SK-N-SH (cell line): ENCODE measurements at regions not wholly inside any gene's neighbourhood (a gene's known extent, or its start where the extent isn't known, plus 50 kb on each side); places are given as distances from the start of the nearest gene placed in this dataset.

ENCODE experiments used
- CTCF ChIA-PET: fragments of 300-600, 350-600 bp; formaldehyde crosslinking; extraction: SDS; loops from one replicate; lab custom pipeline; 2021; lab: Yijun Ruan, JAX
- POLR2A ChIA-PET: fragments of 350-600 bp; sonication (Branson Sonifier 250); formaldehyde crosslinking; extraction: SDS; loops from one replicate; lab custom pipeline; 2020; ENCODE audit warnings: antibody characterized with exemption, inconsistent platforms; lab: Yijun Ruan, JAX
- DNase-seq: peaks from one replicate; pipeline ENCODE4 v3.0.0; 2012
- H2AFZ ChIP-seq: fragments of 200-600 bp; sonication (generic); 2 replicates; pipeline ENCODE4 v1.8.1; 2016; ENCODE audit warnings: antibody characterized with exemption, mild to moderate bottlenecking, low read depth
- H3F3A ChIP-seq: fragments of 200-600 bp; sonication (generic); replicated peaks from 2 replicates; pipeline ENCODE3; 2016; ENCODE audit warnings: antibody characterized with exemption, mild to moderate bottlenecking; ENCODE audit not compliant: insufficient read depth
- H3K27ac ChIP-seq, 2 experiments: fragments of 200-500 bp in 1 of 2; fragments of 200-600 bp in 1 of 2; sonication (Bioruptor generic) in 1 of 2; sonication (generic), shearing (Covaris generic) in 1 of 2; 2 replicates each; pipeline versions ENCODE4 v1.5.1 to v1.6.1; 2014 to 2016; ENCODE audit warnings: low read depth in 2 of 2, inconsistent platforms in 1 of 2, low read length in 1 of 2, mild to moderate bottlenecking in 1 of 2, mixed read lengths in 1 of 2
- H3K27me3 ChIP-seq: fragments of 200-600 bp; sonication (generic), shearing (Covaris generic); 2 replicates; pipeline ENCODE4 v1.6.1; 2016; ENCODE audit warnings: mixed run types; ENCODE audit not compliant: insufficient read depth
- H3K36me3 ChIP-seq, 2 experiments: fragments of 200-500 bp in 1 of 2; fragments of 200-600 bp in 1 of 2; sonication (Bioruptor generic) in 1 of 2; sonication (generic) in 1 of 2; replicated peaks in 1 of 2; 2 replicates each; pipeline versions ENCODE3 to v1.5.1; 2014 to 2016; ENCODE audit warnings: low read length in 1 of 2, mild to moderate bottlenecking in 1 of 2; ENCODE audit not compliant: insufficient read depth in 2 of 2, control insufficient read depth in 1 of 2
- H3K4me1 ChIP-seq, 2 experiments: fragments of 200-500 bp in 1 of 2; fragments of 200-600 bp in 1 of 2; sonication (Bioruptor generic) in 1 of 2; sonication (generic), shearing (Covaris generic) in 1 of 2; 2 replicates each; pipeline versions ENCODE4 v1.5.1 to v1.6.1; 2014 to 2016; ENCODE audit warnings: low read depth in 1 of 2, low read length in 1 of 2, mixed run types in 1 of 2; ENCODE audit not compliant: insufficient read depth in 2 of 2, control insufficient read depth in 1 of 2
- H3K4me2 ChIP-seq: fragments of 200-600 bp; sonication (generic), shearing (Covaris generic); 2 replicates; pipeline ENCODE4 v1.6.1; 2017; ENCODE audit warnings: mixed run types
- H3K4me3 ChIP-seq, 2 experiments: fragments of 200-500 bp in 1 of 2; fragments of 200-600 bp in 1 of 2; sonication (Bioruptor generic) in 1 of 2; sonication (generic), shearing (Covaris generic) in 1 of 2; 2 replicates each; pipeline versions ENCODE4 v1.5.1 to v1.8.1; 2014 to 2016; ENCODE audit warnings: low read depth in 2 of 2, inconsistent platforms in 1 of 2, low read length in 1 of 2, mild to moderate bottlenecking in 1 of 2, mixed read lengths in 1 of 2, moderate library complexity in 1 of 2
- H3K79me2 ChIP-seq: fragments of 200-600 bp; sonication (generic); 2 replicates; pipeline ENCODE4 v1.8.1; 2017; ENCODE audit warnings: mild to moderate bottlenecking; ENCODE audit not compliant: insufficient read depth
- H3K9ac ChIP-seq: fragments of 200-600 bp; sonication (generic); 2 replicates; pipeline ENCODE4 v1.6.1; 2017; ENCODE audit warnings: mixed run types
- H3K9me2 ChIP-seq: fragments of 200-600 bp; sonication (generic); 2 replicates; pipeline ENCODE4 v1.6.1; 2017; ENCODE audit warnings: mixed run types
- H3K9me3 ChIP-seq: fragments of 200-600 bp; sonication (generic); 2 replicates; pipeline ENCODE4 v1.6.1; 2017; ENCODE audit warnings: mixed run types, mild to moderate bottlenecking, moderate library complexity
- H4K20me1 ChIP-seq: fragments of 200-600 bp; sonication (generic); 2 replicates; pipeline ENCODE4 v1.6.1; 2017; ENCODE audit warnings: mild to moderate bottlenecking, mixed run types; ENCODE audit not compliant: insufficient read depth
- GABPA ChIP-seq: IDR thresholded peaks from 2 replicates; pipeline ENCODE4 v1.4.0; 2012; ENCODE audit warnings: low read depth, mild to moderate bottlenecking
- MEF2A ChIP-seq: IDR thresholded peaks from 2 replicates; pipeline ENCODE4 v1.4.0; 2012; ENCODE audit warnings: low read depth, borderline replicate concordance
- USF1 ChIP-seq: IDR thresholded peaks from 2 replicates; pipeline ENCODE4 v1.4.0; 2012; ENCODE audit warnings: low read depth, borderline replicate concordance
- USF2 ChIP-seq: fragments of 150-350 bp; IDR thresholded peaks from 2 replicates; pipeline ENCODE4 v1.6.1; 2017; ENCODE audit warnings: antibody characterized with exemption, low read length, low read depth, borderline replicate concordance
- YY1 ChIP-seq: IDR thresholded peaks from 2 replicates; pipeline ENCODE4 v1.4.0; 2012; ENCODE audit warnings: low read depth, mild to moderate bottlenecking
- WGBS: methylation state at CpG from one replicate; pipeline ENCODE4 v1.1.6; 2017; ENCODE audit warnings: low lambda C conversion rate; 5-methylcytosine and 5-hydroxymethylcytosine counted together
- TF ChIP-seq, protein P1 (sequence below): fragments of 150-350 bp; IDR thresholded peaks from 2 replicates; pipeline ENCODE4 v1.6.1; 2016; ENCODE audit warnings: mild to moderate bottlenecking, low read depth, low read length
- TF ChIP-seq, protein P2 (sequence below): IDR thresholded peaks from 2 replicates; pipeline ENCODE4 v1.6.1; 2012; ENCODE audit warnings: mild to moderate bottlenecking, low read depth, low read length, moderate library complexity

GRCh38 chr22:48845356-48845936, 982.2 kb downstream of the BRD1 start:
- WGBS, result 42% methylated on average over 16 of the region's 29 CpGs
- CTCF ChIA-PET, result no interaction called here
- DNase-seq, result no peak

More at GRCh38 chr22:48845356-48845936, 982.2 kb downstream of the BRD1 start:
- Histone ChIP-seq H2AFZ (no peak overlapping the region), H3K4me2 (no peak overlapping the region), H3K4me1 (no peaks in the 10 kb centered on the region; a peak in 1 of 4 replicates), H3K9ac (no peak overlapping the region), H3K27me3 (no peaks in the 10 kb centered on the region), H4K20me1 (no peaks in the 10 kb centered on the region), H3K79me2 (no peaks in the 10 kb centered on the region), H3K27ac (no peak overlapping the region), H3K4me3 (no peak overlapping the region), H3K9me3 (no peaks in the 10 kb centered on the region), H3K9me2 (no peaks in the 10 kb centered on the region), H3K36me3 (no peaks in the 10 kb centered on the region), H3F3A (no peaks in the 10 kb centered on the region)
- POLR2A ChIA-PET, result no interaction called here
- TF ChIP-seq, protein P1, sequence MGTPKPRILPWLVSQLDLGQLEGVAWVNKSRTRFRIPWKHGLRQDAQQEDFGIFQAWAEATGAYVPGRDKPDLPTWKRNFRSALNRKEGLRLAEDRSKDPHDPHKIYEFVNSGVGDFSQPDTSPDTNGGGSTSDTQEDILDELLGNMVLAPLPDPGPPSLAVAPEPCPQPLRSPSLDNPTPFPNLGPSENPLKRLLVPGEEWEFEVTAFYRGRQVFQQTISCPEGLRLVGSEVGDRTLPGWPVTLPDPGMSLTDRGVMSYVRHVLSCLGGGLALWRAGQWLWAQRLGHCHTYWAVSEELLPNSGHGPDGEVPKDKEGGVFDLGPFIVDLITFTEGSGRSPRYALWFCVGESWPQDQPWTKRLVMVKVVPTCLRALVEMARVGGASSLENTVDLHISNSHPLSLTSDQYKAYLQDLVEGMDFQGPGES, result no peak
- no peak for TF ChIP-seq GABPA
- no peak for TF ChIP-seq USF1
- TF ChIP-seq MEF2A, result no peak
- no peak for TF ChIP-seq YY1
- TF ChIP-seq, protein P2, sequence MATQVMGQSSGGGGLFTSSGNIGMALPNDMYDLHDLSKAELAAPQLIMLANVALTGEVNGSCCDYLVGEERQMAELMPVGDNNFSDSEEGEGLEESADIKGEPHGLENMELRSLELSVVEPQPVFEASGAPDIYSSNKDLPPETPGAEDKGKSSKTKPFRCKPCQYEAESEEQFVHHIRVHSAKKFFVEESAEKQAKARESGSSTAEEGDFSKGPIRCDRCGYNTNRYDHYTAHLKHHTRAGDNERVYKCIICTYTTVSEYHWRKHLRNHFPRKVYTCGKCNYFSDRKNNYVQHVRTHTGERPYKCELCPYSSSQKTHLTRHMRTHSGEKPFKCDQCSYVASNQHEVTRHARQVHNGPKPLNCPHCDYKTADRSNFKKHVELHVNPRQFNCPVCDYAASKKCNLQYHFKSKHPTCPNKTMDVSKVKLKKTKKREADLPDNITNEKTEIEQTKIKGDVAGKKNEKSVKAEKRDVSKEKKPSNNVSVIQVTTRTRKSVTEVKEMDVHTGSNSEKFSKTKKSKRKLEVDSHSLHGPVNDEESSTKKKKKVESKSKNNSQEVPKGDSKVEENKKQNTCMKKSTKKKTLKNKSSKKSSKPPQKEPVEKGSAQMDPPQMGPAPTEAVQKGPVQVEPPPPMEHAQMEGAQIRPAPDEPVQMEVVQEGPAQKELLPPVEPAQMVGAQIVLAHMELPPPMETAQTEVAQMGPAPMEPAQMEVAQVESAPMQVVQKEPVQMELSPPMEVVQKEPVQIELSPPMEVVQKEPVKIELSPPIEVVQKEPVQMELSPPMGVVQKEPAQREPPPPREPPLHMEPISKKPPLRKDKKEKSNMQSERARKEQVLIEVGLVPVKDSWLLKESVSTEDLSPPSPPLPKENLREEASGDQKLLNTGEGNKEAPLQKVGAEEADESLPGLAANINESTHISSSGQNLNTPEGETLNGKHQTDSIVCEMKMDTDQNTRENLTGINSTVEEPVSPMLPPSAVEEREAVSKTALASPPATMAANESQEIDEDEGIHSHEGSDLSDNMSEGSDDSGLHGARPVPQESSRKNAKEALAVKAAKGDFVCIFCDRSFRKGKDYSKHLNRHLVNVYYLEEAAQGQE, result no peak
- no peak for TF ChIP-seq USF2
